ENCODE measurements at regions not wholly inside any gene's neighbourhood (a gene's known extent, or its start where the extent isn't known, plus 50 kb on each side); places are given as distances from the start of the nearest gene placed in this dataset.

DNA sequence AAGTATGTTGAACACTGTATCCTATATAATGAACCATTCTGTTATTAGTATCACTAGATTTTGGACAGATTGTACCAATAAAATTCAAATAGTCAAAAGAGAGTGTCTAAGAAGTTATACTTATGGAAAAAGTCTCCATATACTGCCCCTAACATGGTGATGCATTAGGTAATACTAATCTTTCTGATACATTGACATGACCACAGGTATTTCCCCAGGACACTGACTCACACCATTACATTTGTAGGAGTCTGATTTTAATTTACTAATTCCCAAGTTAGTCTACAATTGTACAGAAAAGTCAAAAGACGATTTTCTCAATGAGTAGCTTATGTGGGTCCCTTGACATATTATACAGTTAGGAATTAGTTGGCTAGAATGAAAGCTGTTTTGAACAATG lies 593.8 kb downstream of the ISL1 start:
- H3K4me3 ChIP-seq: no peak overlapping the region
- TF ChIP-seq, protein P1, sequence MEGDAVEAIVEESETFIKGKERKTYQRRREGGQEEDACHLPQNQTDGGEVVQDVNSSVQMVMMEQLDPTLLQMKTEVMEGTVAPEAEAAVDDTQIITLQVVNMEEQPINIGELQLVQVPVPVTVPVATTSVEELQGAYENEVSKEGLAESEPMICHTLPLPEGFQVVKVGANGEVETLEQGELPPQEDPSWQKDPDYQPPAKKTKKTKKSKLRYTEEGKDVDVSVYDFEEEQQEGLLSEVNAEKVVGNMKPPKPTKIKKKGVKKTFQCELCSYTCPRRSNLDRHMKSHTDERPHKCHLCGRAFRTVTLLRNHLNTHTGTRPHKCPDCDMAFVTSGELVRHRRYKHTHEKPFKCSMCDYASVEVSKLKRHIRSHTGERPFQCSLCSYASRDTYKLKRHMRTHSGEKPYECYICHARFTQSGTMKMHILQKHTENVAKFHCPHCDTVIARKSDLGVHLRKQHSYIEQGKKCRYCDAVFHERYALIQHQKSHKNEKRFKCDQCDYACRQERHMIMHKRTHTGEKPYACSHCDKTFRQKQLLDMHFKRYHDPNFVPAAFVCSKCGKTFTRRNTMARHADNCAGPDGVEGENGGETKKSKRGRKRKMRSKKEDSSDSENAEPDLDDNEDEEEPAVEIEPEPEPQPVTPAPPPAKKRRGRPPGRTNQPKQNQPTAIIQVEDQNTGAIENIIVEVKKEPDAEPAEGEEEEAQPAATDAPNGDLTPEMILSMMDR (IDR thresholded peaks at IDR 0.05): no peak
- TF ChIP-seq EZH2phosphoT487 (IDR thresholded peaks at IDR 0.05) (no peak), EZH2 (IDR thresholded peaks at IDR 0.05) (no peak)
- no peak overlapping the region for H3K4me3 Mint-ChIP-seq
- H3K79me2 ChIP-seq (ENCODE audit: low read depth): no peaks in the 10 kb centered on the region
- no peaks in the 10 kb centered on the region for H3K4me1 Mint-ChIP-seq
- no peak overlapping the region for H3K9ac ChIP-seq
- no peaks in the 10 kb centered on the region for H3K9me3 ChIP-seq (ENCODE audit: low read depth)
- no peak overlapping the region for H3K27ac ChIP-seq
- H2AFZ ChIP-seq (replicated peaks): no peak overlapping the region
- H3K4me1 ChIP-seq: no peaks in the 10 kb centered on the region
- no peaks in the 10 kb centered on the region for H3K27me3 ChIP-seq
- no peak overlapping the region for H3K4me2 ChIP-seq
- no peaks in the 10 kb centered on the region for H3K9me3 Mint-ChIP-seq
- no peaks in the 10 kb centered on the region for H3K36me3 ChIP-seq
- no peaks in the 10 kb centered on the region for H3K36me3 Mint-ChIP-seq
- DNase-seq (ENCODE audit: low spot score): no peak
- no peaks in the 10 kb centered on the region for H3F3A ChIP-seq (ENCODE audit: low read depth)
- H3K27ac Mint-ChIP-seq: no peak overlapping the region
- no peaks in the 10 kb centered on the region for H3K27me3 Mint-ChIP-seq (ENCODE audit: insufficient read depth, low read depth)
- no peaks in the 10 kb centered on the region for H4K20me1 ChIP-seq (ENCODE audit: low read depth)

DNA sequence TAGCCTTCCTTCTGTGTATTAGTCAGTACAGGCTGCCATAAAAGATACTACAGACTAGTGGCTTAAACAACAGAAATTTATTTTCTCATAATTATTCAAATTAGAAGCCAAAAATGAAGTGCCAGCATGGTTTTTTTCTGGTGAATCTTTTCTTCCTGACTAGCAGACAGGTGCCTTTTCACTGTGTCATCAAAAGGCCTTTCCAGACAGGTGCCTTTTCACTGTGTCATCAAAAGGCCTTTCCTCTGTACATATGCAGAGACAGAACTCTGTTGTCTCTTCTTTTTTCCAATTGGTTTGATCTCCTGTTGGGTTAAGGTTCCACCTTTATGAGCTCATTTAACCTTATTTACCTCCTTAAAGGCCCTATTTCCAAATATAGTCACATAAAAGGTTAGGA lies 599.9 kb downstream of the ISL1 start:
- Histone ChIP-seq H2AFZ (replicated peaks) (no peak overlapping the region), H3K4me3 (no peak overlapping the region), H3K9ac (no peak overlapping the region), H3K27ac (no peak overlapping the region), H3F3A (ENCODE audit: low read depth) (no peaks in the 10 kb centered on the region), H3K36me3 (no peaks in the 10 kb centered on the region), H3K9me3 (ENCODE audit: low read depth) (no peaks in the 10 kb centered on the region), H3K4me1 (no peaks in the 10 kb centered on the region), H4K20me1 (ENCODE audit: low read depth) (no peaks in the 10 kb centered on the region), H3K4me2 (no peak overlapping the region), H3K27me3 (no peaks in the 10 kb centered on the region), H3K79me2 (ENCODE audit: low read depth) (no peaks in the 10 kb centered on the region)
- DNase-seq (ENCODE audit: low spot score): no peak
- H3K4me1 Mint-ChIP-seq: no peaks in the 10 kb centered on the region
- H3K27me3 Mint-ChIP-seq (ENCODE audit: insufficient read depth, low read depth): peaks cover 7% of the 10 kb centered on the region
- H3K4me3 Mint-ChIP-seq: no peak overlapping the region
- no peaks in the 10 kb centered on the region for H3K9me3 Mint-ChIP-seq
- TF ChIP-seq, protein P1 (IDR thresholded peaks at IDR 0.05): no peak
- no peak for TF ChIP-seq EZH2phosphoT487 (IDR thresholded peaks at IDR 0.05)
- no peak for TF ChIP-seq EZH2 (IDR thresholded peaks at IDR 0.05)
- H3K27ac Mint-ChIP-seq: no peak overlapping the region
- no peaks in the 10 kb centered on the region for H3K36me3 Mint-ChIP-seq

DNA sequence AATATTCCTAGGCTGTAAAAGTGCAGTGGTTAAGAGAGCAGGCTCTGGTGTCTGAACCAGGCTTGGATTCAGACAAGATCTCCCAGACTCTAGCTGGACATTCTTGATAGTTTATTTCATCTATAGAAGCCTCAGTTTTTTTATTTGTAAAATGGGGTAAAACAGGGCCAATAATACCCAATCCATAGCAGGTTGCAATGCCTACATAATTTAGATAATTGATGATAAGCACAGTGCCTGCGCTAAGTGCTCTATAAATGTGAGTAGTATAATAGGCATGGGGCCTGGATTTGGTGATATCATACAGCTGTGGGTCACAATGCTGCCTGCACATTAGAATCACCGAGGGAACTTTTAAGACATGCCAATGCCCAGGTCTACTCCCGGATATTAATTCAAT lies 603.5 kb downstream of the ISL1 start:
- Histone ChIP-seq H3K4me3 (no peak overlapping the region), H3K36me3 (no peaks in the 10 kb centered on the region), H4K20me1 (ENCODE audit: low read depth) (no peaks in the 10 kb centered on the region), H3F3A (ENCODE audit: low read depth) (no peaks in the 10 kb centered on the region), H3K9ac (no peak overlapping the region), H2AFZ (replicated peaks) (no peak overlapping the region), H3K4me1 (no peaks in the 10 kb centered on the region), H3K27ac (no peak overlapping the region), H3K9me3 (ENCODE audit: low read depth) (no peaks in the 10 kb centered on the region), H3K79me2 (ENCODE audit: low read depth) (no peaks in the 10 kb centered on the region), H3K27me3 (no peaks in the 10 kb centered on the region), H3K4me2 (no peak overlapping the region)
- no peaks in the 10 kb centered on the region for H3K4me1 Mint-ChIP-seq
- no peak overlapping the region for H3K4me3 Mint-ChIP-seq
- TF ChIP-seq EZH2phosphoT487 (IDR thresholded peaks at IDR 0.05) (no peak), EZH2 (IDR thresholded peaks at IDR 0.05) (no peak)
- TF ChIP-seq, protein P1 (IDR thresholded peaks at IDR 0.05): no peak
- no peaks in the 10 kb centered on the region for H3K36me3 Mint-ChIP-seq
- H3K27me3 Mint-ChIP-seq (ENCODE audit: insufficient read depth, low read depth): peaks cover 9% of the 10 kb centered on the region
- H3K27ac Mint-ChIP-seq: no peak overlapping the region
- no peak for DNase-seq (ENCODE audit: low spot score)
- no peaks in the 10 kb centered on the region for H3K9me3 Mint-ChIP-seq

DNA sequence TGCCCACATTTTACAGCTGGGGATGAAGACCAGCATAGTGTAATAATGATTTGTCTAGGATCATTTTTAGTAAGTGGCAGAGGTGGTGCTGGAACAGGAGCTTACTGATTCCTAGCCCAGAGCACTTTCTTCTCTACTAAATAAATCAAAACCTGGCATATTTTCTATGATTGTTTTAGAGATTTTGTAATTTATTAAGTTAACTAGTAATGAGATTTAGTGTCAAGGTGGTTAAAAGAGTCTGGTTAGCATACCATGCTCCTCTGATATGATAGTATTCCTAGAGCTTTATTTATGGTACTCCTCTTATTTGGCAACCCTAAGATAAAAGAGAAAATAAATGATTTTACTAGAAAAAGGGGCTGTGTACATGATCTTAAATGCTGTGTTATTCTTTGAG lies 604.0 kb downstream of the ISL1 start:
- Mint-ChIP-seq H3K4me1 (no peaks in the 10 kb centered on the region), H3K27me3 (ENCODE audit: insufficient read depth, low read depth) (peaks cover 9% of the 10 kb centered on the region), H3K36me3 (no peaks in the 10 kb centered on the region), H3K9me3 (no peaks in the 10 kb centered on the region), H3K27ac (no peak overlapping the region), H3K4me3 (no peak overlapping the region)
- H3K79me2 ChIP-seq (ENCODE audit: low read depth): no peaks in the 10 kb centered on the region
- H3F3A ChIP-seq (ENCODE audit: low read depth): no peaks in the 10 kb centered on the region
- H3K4me1 ChIP-seq: no peaks in the 10 kb centered on the region
- H3K36me3 ChIP-seq: no peaks in the 10 kb centered on the region
- H2AFZ ChIP-seq (replicated peaks): no peak overlapping the region
- no peaks in the 10 kb centered on the region for H4K20me1 ChIP-seq (ENCODE audit: low read depth)
- H3K4me3 ChIP-seq: no peak overlapping the region
- no peak overlapping the region for H3K4me2 ChIP-seq
- H3K9me3 ChIP-seq (ENCODE audit: low read depth): no peaks in the 10 kb centered on the region
- TF ChIP-seq EZH2 (IDR thresholded peaks at IDR 0.05): no peak
- TF ChIP-seq, protein P1 (IDR thresholded peaks at IDR 0.05): no peak
- TF ChIP-seq EZH2phosphoT487 (IDR thresholded peaks at IDR 0.05): no peak
- no peaks in the 10 kb centered on the region for H3K27me3 ChIP-seq
- H3K27ac ChIP-seq: no peak overlapping the region
- no peak overlapping the region for H3K9ac ChIP-seq
- DNase-seq (ENCODE audit: low spot score): no peak
